Endodermal cell (in vitro differentiated cells): ENCODE measurements at regions not wholly inside any gene's neighbourhood (a gene's known extent, or its start where the extent isn't known, plus 50 kb on each side); places are given as distances from the start of the nearest gene placed in this dataset.

Experiments
- DNase-seq: peaks from one replicate; pipeline ENCODE4 v3.0.0-alpha.2; 2017
- H3K27ac ChIP-seq: 2 replicates; pipeline ENCODE4 v1.5.1; 2013; ENCODE audit warnings: mild to moderate bottlenecking, low read depth, low read length, moderate library complexity
- H3K27me3 ChIP-seq: 2 replicates; pipeline ENCODE4 v1.6.1; 2013; ENCODE audit warnings: mild to moderate bottlenecking, low read length, moderate library complexity; ENCODE audit not compliant: insufficient read depth, control insufficient read depth, poor library complexity, severe bottlenecking
- H3K36me3 ChIP-seq: 2 replicates; pipeline ENCODE4 v1.7.0; 2013; ENCODE audit warnings: mild to moderate bottlenecking, low read length, moderate library complexity; ENCODE audit not compliant: control insufficient read depth, insufficient read depth
- H3K4me1 ChIP-seq: one replicate; pipeline ENCODE4 v1.7.0; 2013; ENCODE audit warnings: low read length; ENCODE audit not compliant: control insufficient read depth, insufficient read depth
- H3K4me3 ChIP-seq: 2 replicates; pipeline ENCODE4 v1.5.1; 2013; ENCODE audit warnings: mild to moderate bottlenecking, low read length, moderate library complexity
- H3K9ac ChIP-seq: 2 replicates; pipeline ENCODE4 v1.6.1; 2013; ENCODE audit warnings: mild to moderate bottlenecking, low read length, moderate library complexity; ENCODE audit not compliant: poor library complexity, severe bottlenecking; ENCODE audit errors: extremely low read depth
- H3K9me3 ChIP-seq: 2 replicates; pipeline ENCODE4 v1.6.1; 2013; ENCODE audit warnings: mild to moderate bottlenecking, low read length, moderate library complexity; ENCODE audit not compliant: control insufficient read depth
- H3K27ac Mint-ChIP-seq: 2 replicates; pipeline ENCODE4 v1.8.0; 2020; ENCODE audit warnings: mixed read lengths
- H3K27me3 Mint-ChIP-seq: 2 replicates; pipeline ENCODE4 v1.8.0; 2021; ENCODE audit warnings: mild to moderate bottlenecking, mixed read lengths; ENCODE audit not compliant: insufficient read depth
- H3K36me3 Mint-ChIP-seq: 2 replicates; pipeline ENCODE4 v1.8.0; 2020; ENCODE audit warnings: low read depth, mixed read lengths
- H3K4me1 Mint-ChIP-seq: 2 replicates; pipeline ENCODE4 v1.8.0; 2020; ENCODE audit warnings: mixed read lengths
- H3K4me3 Mint-ChIP-seq: 2 replicates; pipeline ENCODE4 v1.8.0; 2020; ENCODE audit warnings: mild to moderate bottlenecking, moderate library complexity, mixed read lengths
- H3K9me3 Mint-ChIP-seq: 2 replicates; pipeline ENCODE4 v1.8.0; 2020; ENCODE audit warnings: mild to moderate bottlenecking, mixed read lengths
- WGBS, 2 experiments: methylation state at CpG; one replicate each; pipeline versions ENCODE4 v1.1.5 to v1.1.7; 2013; ENCODE audit warnings: missing lambda C conversion rate in 2 of 2, mixed read lengths in 1 of 2; ENCODE audit not compliant: insufficient coverage in 1 of 2, insufficient read length in 1 of 2; 5-methylcytosine and 5-hydroxymethylcytosine counted together
- TF ChIP-seq, protein P1 (sequence below): fragments of 200-600 bp; sonication (generic); conservative IDR thresholded peaks from 2 replicates; pipeline ENCODE4 v1.5.0; 2021; ENCODE audit warnings: antibody characterized with exemption, mild to moderate bottlenecking

- Histone ChIP-seq H3K4me1 (no peaks in the 10 kb centered on the region), H3K4me3 (no peak overlapping the region)
These were observed 223.0 kb upstream of the SATB1 start for GRCh38 chr3:18648159-18648558.

GRCh38 chr3:18645619-18646018 is 220.5 kb upstream of the SATB1 start:
- no peaks in the 10 kb centered on the region for H3K36me3 ChIP-seq
- WGBS, 2 experiments, result 83 to 89% methylated on average over 2 of the region's 2 CpGs
- DNase-seq, result no peak
- H3K4me3 ChIP-seq, result no peak overlapping the region
- peaks cover 3% of the 10 kb centered on the region for H3K27me3 Mint-ChIP-seq
- H3K27ac ChIP-seq, result no peak overlapping the region
- no peaks in the 10 kb centered on the region for H3K27me3 ChIP-seq
- H3K4me1 ChIP-seq, result no peaks in the 10 kb centered on the region
- TF ChIP-seq, protein P1, sequence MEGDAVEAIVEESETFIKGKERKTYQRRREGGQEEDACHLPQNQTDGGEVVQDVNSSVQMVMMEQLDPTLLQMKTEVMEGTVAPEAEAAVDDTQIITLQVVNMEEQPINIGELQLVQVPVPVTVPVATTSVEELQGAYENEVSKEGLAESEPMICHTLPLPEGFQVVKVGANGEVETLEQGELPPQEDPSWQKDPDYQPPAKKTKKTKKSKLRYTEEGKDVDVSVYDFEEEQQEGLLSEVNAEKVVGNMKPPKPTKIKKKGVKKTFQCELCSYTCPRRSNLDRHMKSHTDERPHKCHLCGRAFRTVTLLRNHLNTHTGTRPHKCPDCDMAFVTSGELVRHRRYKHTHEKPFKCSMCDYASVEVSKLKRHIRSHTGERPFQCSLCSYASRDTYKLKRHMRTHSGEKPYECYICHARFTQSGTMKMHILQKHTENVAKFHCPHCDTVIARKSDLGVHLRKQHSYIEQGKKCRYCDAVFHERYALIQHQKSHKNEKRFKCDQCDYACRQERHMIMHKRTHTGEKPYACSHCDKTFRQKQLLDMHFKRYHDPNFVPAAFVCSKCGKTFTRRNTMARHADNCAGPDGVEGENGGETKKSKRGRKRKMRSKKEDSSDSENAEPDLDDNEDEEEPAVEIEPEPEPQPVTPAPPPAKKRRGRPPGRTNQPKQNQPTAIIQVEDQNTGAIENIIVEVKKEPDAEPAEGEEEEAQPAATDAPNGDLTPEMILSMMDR, result no peak
- H3K9ac ChIP-seq, result no peak overlapping the region
- no peaks in the 10 kb centered on the region for H3K9me3 Mint-ChIP-seq
- no peak overlapping the region for H3K27ac Mint-ChIP-seq
- no peak overlapping the region for H3K4me3 Mint-ChIP-seq
- H3K9me3 ChIP-seq, result no peaks in the 10 kb centered on the region
- no peaks in the 10 kb centered on the region for H3K4me1 Mint-ChIP-seq
- no peaks in the 10 kb centered on the region for H3K36me3 Mint-ChIP-seq

More at GRCh38 chr3:18648159-18648558, 223.0 kb upstream of the SATB1 start:
- Histone ChIP-seq H3K9ac (no peak overlapping the region), H3K9me3 (no peaks in the 10 kb centered on the region), H3K27ac (no peak overlapping the region), H3K36me3 (no peaks in the 10 kb centered on the region), H3K27me3 (no peaks in the 10 kb centered on the region)
- Mint-ChIP-seq H3K9me3 (no peaks in the 10 kb centered on the region), H3K4me3 (no peak overlapping the region), H3K4me1 (peaks cover 5% of the 10 kb centered on the region), H3K27ac (no peak overlapping the region), H3K36me3 (no peaks in the 10 kb centered on the region), H3K27me3 (peaks cover 5% of the 10 kb centered on the region)
- no peak for DNase-seq
- TF ChIP-seq, protein P1, result no peak
- WGBS, 2 experiments, result 95% methylated on average over 2 of the region's 2 CpGs; no CpG with 5 or more reads in 1 of the 2 experiments

DNA sequence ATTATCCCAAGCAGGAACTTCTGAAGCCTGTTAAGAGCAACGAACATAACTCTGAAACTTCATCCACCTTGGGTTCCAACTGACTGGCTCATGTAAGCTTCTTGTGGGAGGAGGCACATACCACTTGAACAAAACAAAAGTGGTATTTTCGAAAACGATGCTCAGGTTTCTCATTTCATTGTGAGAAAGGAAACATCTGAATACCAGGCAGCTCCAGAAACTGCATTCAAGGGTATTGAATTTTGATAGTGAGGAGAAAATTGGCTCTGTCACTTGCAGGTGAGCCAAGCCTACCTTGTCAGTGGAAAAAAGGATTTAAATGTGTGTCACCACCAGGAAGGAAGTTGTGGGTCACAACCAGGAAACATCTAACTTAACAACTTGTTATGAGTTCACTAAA is 218.1 kb upstream of the SATB1 start:
- Histone ChIP-seq H3K9ac (no peak overlapping the region), H3K4me1 (no peaks in the 10 kb centered on the region), H3K9me3 (no peaks in the 10 kb centered on the region), H3K27me3 (no peaks in the 10 kb centered on the region), H3K4me3 (no peak overlapping the region), H3K27ac (no peak overlapping the region), H3K36me3 (no peaks in the 10 kb centered on the region)
- TF ChIP-seq, protein P1, result no peak
- Mint-ChIP-seq H3K36me3 (no peaks in the 10 kb centered on the region), H3K4me3 (no peak overlapping the region), H3K4me1 (peaks cover 4% of the 10 kb centered on the region), H3K9me3 (no peaks in the 10 kb centered on the region), H3K27me3 (no peaks in the 10 kb centered on the region), H3K27ac (no peak overlapping the region)
- no peak for DNase-seq
- 90 to 91% methylated on average over 3 of the region's 3 CpGs for WGBS, 2 experiments
